ENCODE measurements at regions not wholly inside any gene's neighbourhood (a gene's known extent, or its start where the extent isn't known, plus 50 kb on each side); places are given as distances from the start of the nearest gene placed in this dataset.

DNA sequence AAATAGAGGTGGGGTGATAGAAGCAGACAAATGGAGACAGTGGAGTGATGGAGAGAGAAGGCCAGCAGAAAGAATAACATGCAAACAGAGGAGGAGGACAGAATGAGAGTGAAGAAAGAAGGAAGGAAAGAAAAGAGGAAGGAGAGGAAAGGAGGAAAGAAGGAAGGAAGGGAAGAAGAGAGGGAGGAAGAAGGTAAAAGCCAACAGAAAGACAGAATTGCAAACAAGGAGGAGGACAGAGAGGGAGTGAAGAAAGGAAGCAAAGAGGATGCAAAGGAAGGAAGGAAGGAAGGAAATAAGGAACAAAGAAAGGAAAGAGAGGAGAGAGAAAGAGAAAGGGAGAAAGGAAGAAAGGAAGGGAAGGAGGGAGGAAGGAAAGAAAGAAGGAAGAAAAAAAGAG, 444.0 kb downstream of the IRS1 start:
- no peak for DNase-seq
- Mint-ChIP-seq H3K27ac (peak overlapping the region in 1 of 8 donors; percentile 17), H3K9me3 (no peaks in the 10 kb centered on the region), H3K27me3 (peaks cover 2 to 9% of the 10 kb centered on the region in 2 donors), H3K4me3 (no peak overlapping the region), H3K36me3 (no peaks in the 10 kb centered on the region), H3K4me1 (no peaks in the 10 kb centered on the region)
- Histone ChIP-seq H3K27me3 (ENCODE audit: insufficient read depth, low read length, poor library complexity, severe bottlenecking) (no peaks in the 10 kb centered on the region), H3K9me3 (ENCODE audit: low read length) (no peaks in the 10 kb centered on the region), H3K36me3 (ENCODE audit: insufficient read depth, low read length) (no peaks in the 10 kb centered on the region), H3K4me1 (ENCODE audit: insufficient read depth, low read length) (no peaks in the 10 kb centered on the region), H3K4me3 (ENCODE audit: low read length) (no peak overlapping the region), H3K27ac (ENCODE audit: low read depth, low read length) (no peak overlapping the region)
- ChIA-PET CTCF (no interaction called here), POLR2A (no interaction called here)

DNA sequence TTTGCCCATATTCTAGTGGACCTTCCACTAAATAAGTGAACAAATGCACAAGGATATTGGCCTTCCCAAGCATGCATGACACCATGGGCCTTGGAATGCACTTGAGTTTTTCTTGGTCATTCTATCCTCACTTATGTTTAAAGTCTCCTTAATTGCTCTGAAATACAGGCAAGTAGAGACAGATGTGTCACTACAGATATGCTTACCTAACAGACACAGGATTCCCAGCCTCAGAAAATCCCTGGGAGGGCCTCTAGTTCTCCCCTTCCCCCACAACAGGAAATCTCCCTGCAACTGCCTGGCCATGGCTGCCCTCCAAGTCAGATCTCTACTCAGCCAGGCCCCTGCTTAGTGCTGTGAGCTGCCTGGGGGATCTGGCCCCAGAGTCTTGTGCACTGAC, 445.2 kb downstream of the IRS1 start:
- Histone ChIP-seq H3K4me1 (ENCODE audit: insufficient read depth, low read length) (no peaks in the 10 kb centered on the region), H3K36me3 (ENCODE audit: insufficient read depth, low read length) (no peaks in the 10 kb centered on the region), H3K9me3 (ENCODE audit: low read length) (no peaks in the 10 kb centered on the region), H3K4me3 (ENCODE audit: low read length) (no peak overlapping the region), H3K27ac (ENCODE audit: low read depth, low read length) (no peak overlapping the region), H3K27me3 (ENCODE audit: insufficient read depth, low read length, poor library complexity, severe bottlenecking) (no peaks in the 10 kb centered on the region)
- Mint-ChIP-seq H3K27me3 (peaks cover 2 to 9% of the 10 kb centered on the region in 2 donors), H3K4me3 (no peak overlapping the region), H3K36me3 (no peaks in the 10 kb centered on the region), H3K9me3 (no peaks in the 10 kb centered on the region), H3K4me1 (no peaks in the 10 kb centered on the region), H3K27ac (no peak overlapping the region)
- CTCF ChIA-PET: no interaction called here
- no peak for DNase-seq
- POLR2A ChIA-PET: no interaction called here

DNA sequence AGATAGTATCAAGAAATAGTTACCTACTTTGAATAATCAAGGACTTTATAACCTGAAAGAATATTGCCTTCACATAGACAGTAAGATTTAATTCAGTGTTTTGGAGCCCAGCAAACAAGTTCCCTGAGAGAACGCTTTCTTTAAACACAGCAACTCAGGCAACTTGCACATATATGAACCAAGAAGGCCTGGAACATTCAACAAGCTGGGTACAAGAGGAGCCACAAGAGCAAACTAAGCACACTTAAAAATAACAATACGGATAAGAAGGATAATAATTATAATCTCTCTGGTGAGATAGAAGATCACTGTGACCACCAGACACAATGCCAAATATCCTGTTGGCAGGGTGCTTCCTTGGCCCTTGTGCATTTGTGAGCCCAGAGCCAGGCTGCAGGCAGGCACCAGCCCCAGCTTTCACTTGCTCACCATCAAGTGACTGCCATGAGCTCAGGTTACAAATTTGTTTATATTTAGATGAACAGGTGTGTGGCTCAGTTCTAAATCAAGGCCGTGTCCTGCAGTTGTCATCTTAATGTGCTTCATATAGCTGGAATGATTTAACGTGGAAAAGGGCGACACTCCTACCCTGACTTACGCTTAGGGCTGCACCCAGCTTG, 446.6 kb downstream of the IRS1 start:
- H3K36me3 Mint-ChIP-seq: no peaks in the 10 kb centered on the region
- POLR2A ChIA-PET: no interaction called here

DNA sequence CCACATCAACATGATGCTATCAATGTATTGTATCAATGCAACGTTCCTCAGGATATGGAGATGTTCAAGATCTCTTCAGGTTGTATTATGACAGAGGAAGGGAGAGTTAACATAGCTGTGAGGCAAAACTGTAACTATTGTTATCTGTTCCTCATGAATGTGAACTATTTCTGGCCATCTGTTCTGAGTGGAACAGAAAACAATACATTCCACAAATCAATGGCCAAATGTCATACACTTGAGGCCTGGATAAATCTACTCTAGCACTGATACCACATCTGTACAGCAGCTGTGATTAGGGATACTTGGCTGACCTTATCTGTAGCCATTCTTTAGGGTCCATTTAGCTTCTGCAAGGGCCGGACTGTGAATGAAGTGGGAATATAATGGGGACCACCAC, 447.9 kb downstream of the IRS1 start:
- Histone ChIP-seq H3K36me3 (ENCODE audit: insufficient read depth, low read length) (no peaks in the 10 kb centered on the region), H3K27ac (ENCODE audit: low read depth, low read length) (no peak overlapping the region), H3K4me1 (ENCODE audit: insufficient read depth, low read length) (no peaks in the 10 kb centered on the region), H3K9me3 (ENCODE audit: low read length) (no peaks in the 10 kb centered on the region), H3K27me3 (ENCODE audit: insufficient read depth, low read length, poor library complexity, severe bottlenecking) (no peaks in the 10 kb centered on the region), H3K4me3 (ENCODE audit: low read length) (no peak overlapping the region)
- POLR2A ChIA-PET: no interaction called here
- Mint-ChIP-seq H3K27ac (no peak overlapping the region), H3K4me1 (no peaks in the 10 kb centered on the region), H3K4me3 (no peak overlapping the region), H3K9me3 (no peaks in the 10 kb centered on the region), H3K36me3 (no peaks in the 10 kb centered on the region), H3K27me3 (peaks cover 0 to 2% of the 10 kb centered on the region in 2 donors)
- no peak for DNase-seq
- CTCF ChIA-PET: no interaction called here

More for the DNA sequence above, 446.6 kb downstream of the IRS1 start:
- Histone ChIP-seq H3K4me1 (ENCODE audit: insufficient read depth, low read length) (no peaks in the 10 kb centered on the region), H3K36me3 (ENCODE audit: insufficient read depth, low read length) (no peaks in the 10 kb centered on the region), H3K27ac (ENCODE audit: low read depth, low read length) (no peak overlapping the region), H3K27me3 (ENCODE audit: insufficient read depth, low read length, poor library complexity, severe bottlenecking) (no peaks in the 10 kb centered on the region), H3K4me3 (ENCODE audit: low read length) (no peak overlapping the region), H3K9me3 (ENCODE audit: low read length) (no peaks in the 10 kb centered on the region)
- Mint-ChIP-seq H3K27ac (no peak overlapping the region), H3K9me3 (no peaks in the 10 kb centered on the region), H3K27me3 (peaks cover 2 to 5% of the 10 kb centered on the region in 2 donors), H3K4me1 (no peaks in the 10 kb centered on the region), H3K4me3 (no peak overlapping the region)
- CTCF ChIA-PET: no interaction called here
- no peak for DNase-seq

DNA sequence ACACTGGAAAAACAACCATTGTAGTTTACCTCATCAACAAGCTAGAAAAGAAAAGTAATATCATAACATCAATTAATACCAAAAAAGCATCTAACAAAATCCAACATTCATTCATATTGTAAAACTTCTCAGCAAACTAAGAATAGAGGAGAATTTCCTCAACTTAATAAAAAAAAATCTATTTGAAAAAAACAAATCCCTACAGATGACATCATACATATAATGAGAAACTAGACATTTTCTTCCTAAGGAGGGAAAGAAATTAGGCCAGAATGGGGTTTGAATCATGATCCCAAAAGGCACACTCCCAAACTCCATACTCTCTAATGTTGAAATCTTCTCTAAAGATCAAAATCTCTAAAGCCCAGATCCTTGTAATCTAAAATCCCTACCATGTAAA, 460.0 kb downstream of the IRS1 start:
- Mint-ChIP-seq H3K36me3 (no peaks in the 10 kb centered on the region), H3K27me3 (peaks cover 0 to 1% of the 10 kb centered on the region in 2 donors), H3K4me3 (no peak overlapping the region), H3K4me1 (no peaks in the 10 kb centered on the region), H3K9me3 (no peaks in the 10 kb centered on the region), H3K27ac (no peak overlapping the region)
- Histone ChIP-seq H3K9me3 (ENCODE audit: low read length) (no peaks in the 10 kb centered on the region), H3K27ac (ENCODE audit: low read depth, low read length) (no peak overlapping the region), H3K27me3 (ENCODE audit: insufficient read depth, low read length, poor library complexity, severe bottlenecking) (no peaks in the 10 kb centered on the region), H3K4me3 (ENCODE audit: low read length) (no peak overlapping the region), H3K4me1 (ENCODE audit: insufficient read depth, low read length) (no peaks in the 10 kb centered on the region), H3K36me3 (ENCODE audit: insufficient read depth, low read length) (no peaks in the 10 kb centered on the region)
- POLR2A ChIA-PET: no interaction called here
- no peak for DNase-seq
- CTCF ChIA-PET: no interaction called here

DNA sequence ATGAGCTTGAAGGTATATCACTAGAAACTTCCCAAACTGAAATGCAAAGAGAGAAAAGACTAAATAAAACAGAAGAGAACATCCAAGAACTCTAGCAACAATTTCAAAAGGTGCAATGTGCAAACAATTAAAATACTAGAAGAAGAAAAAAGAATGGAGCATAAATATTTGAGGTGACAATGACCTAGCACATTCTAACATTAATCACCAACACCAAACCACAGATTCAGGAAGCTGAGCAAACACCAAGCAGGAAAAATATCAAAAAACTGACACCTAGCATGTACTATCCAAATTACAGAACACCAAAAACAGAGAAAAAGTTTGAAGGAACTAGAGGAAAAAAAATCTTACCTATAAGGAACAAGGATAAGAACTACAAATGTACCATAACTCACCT, 460.8 kb downstream of the IRS1 start:
- H3K36me3 ChIP-seq (ENCODE audit: insufficient read depth, low read length): no peaks in the 10 kb centered on the region
- H3K4me3 ChIP-seq (ENCODE audit: low read length): no peak overlapping the region
- CTCF ChIA-PET: no interaction called here
- Mint-ChIP-seq H3K4me3 (no peak overlapping the region), H3K27ac (no peak overlapping the region), H3K4me1 (no peaks in the 10 kb centered on the region), H3K36me3 (no peaks in the 10 kb centered on the region), H3K9me3 (no peaks in the 10 kb centered on the region), H3K27me3 (peaks cover 0 to 1% of the 10 kb centered on the region in 2 donors)
- DNase-seq: no peak
- H3K9me3 ChIP-seq (ENCODE audit: low read length): no peaks in the 10 kb centered on the region
- H3K4me1 ChIP-seq (ENCODE audit: insufficient read depth, low read length): no peaks in the 10 kb centered on the region
- H3K27ac ChIP-seq (ENCODE audit: low read depth, low read length): no peak overlapping the region
- H3K27me3 ChIP-seq (ENCODE audit: insufficient read depth, low read length, poor library complexity, severe bottlenecking): no peaks in the 10 kb centered on the region
- POLR2A ChIA-PET: no interaction called here

DNA sequence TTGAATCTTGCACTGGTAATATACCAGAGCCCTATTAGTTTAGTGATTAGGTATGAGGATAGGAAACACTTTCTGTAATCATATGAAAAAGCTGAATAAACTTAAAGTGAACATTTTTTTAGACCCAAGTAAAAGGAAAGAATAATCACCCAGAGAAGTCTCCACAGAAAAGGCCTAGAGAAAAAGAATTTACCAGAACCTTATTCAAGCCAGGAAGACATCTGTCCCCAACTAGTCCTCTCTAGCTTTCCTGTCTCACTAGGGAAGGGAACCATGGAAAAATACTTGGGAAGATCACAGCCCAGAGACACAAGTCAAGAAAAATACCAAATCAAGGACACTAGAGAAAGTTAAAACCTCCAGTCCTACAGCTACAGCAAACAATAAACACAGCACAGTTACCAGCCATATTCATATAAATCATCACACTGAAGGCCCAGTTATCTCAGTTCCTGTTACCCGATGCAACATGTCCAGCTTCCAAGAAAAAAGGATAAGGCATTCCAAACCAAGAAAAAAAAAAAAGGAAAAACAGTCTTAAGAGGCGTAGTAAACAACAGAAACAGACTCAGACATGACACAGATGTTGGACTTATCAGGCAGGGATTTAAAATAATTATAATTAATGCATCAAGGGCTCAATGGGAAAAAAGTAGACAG, 461.5 kb downstream of the IRS1 start:
- ChIA-PET CTCF (no interaction called here), POLR2A (no interaction called here)
- Mint-ChIP-seq H3K27me3 (peaks cover 0 to 1% of the 10 kb centered on the region in 2 donors), H3K9me3 (no peaks in the 10 kb centered on the region), H3K27ac (no peak overlapping the region), H3K4me1 (no peaks in the 10 kb centered on the region), H3K36me3 (no peaks in the 10 kb centered on the region), H3K4me3 (no peak overlapping the region)
- H3K4me3 ChIP-seq (ENCODE audit: low read length): no peak overlapping the region
- no peaks in the 10 kb centered on the region for H3K27me3 ChIP-seq (ENCODE audit: insufficient read depth, low read length, poor library complexity, severe bottlenecking)
- H3K36me3 ChIP-seq (ENCODE audit: insufficient read depth, low read length): no peaks in the 10 kb centered on the region
- no peak overlapping the region for H3K27ac ChIP-seq (ENCODE audit: low read depth, low read length)
- DNase-seq: no peak
- H3K4me1 ChIP-seq (ENCODE audit: insufficient read depth, low read length): no peaks in the 10 kb centered on the region
- no peaks in the 10 kb centered on the region for H3K9me3 ChIP-seq (ENCODE audit: low read length)

DNA sequence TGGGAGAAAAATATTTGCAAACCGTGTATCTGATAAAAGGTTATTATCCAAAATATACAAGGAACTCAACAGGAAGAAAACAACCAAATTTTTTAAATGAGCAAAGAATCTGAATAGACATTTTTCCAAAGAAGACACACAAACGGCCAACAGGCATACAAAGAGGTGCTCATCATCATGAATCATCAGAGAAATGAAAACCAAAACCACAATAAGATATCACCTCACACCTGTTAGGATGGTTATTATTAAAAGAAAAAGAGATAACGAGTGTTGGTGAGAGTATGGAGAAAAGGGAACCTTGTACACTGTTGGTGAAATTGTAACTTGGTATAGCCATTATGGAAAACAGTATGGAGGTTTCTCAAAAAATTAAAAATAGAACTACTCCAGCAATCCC, 463.3 kb downstream of the IRS1 start:
- Mint-ChIP-seq H3K9me3 (peaks cover 0 to 2% (median 0%) of the 10 kb centered on the region in 5 donors), H3K4me3 (no peak overlapping the region), H3K36me3 (no peaks in the 10 kb centered on the region), H3K27ac (no peak overlapping the region), H3K4me1 (no peaks in the 10 kb centered on the region), H3K27me3 (peaks cover 0 to 1% of the 10 kb centered on the region in 2 donors)
- no peak overlapping the region for H3K27ac ChIP-seq (ENCODE audit: low read depth, low read length)
- H3K4me1 ChIP-seq (ENCODE audit: insufficient read depth, low read length): no peaks in the 10 kb centered on the region
- no peaks in the 10 kb centered on the region for H3K9me3 ChIP-seq (ENCODE audit: low read length)
- no peak overlapping the region for H3K4me3 ChIP-seq (ENCODE audit: low read length)
- DNase-seq: no peak
- ChIA-PET POLR2A (no interaction called here), CTCF (no interaction called here)
- H3K27me3 ChIP-seq (ENCODE audit: insufficient read depth, low read length, poor library complexity, severe bottlenecking): no peaks in the 10 kb centered on the region
- H3K36me3 ChIP-seq (ENCODE audit: insufficient read depth, low read length): no peaks in the 10 kb centered on the region

Data from CD8-positive, alpha-beta memory T cell (primary cell).